Renal pelvis (tissue), 1 donor: ENCODE measurements at regions not wholly inside any gene's neighbourhood (a gene's known extent, or its start where the extent isn't known, plus 50 kb on each side); places are given as distances from the start of the nearest gene placed in this dataset.
"Not testable (repeated sequence)": the region's sequence is repeated elsewhere in the genome, so short reads cannot be mapped to it uniquely, and the experiment has no call there.

ENCODE experiments used
- DNase-seq: peaks from one replicate; pipeline ENCODE4 v3.0.0-alpha.2; 2013

GRCh38 chr6:81624453-81624852, 128.0 kb downstream of the TENT5A start:
- DNase-seq = no peak

GRCh38 chr6:81623106-81623759, 129.2 kb downstream of the TENT5A start:
- no peak for DNase-seq

GRCh38 chr6:81621816-81622395, 130.6 kb downstream of the TENT5A start:
- no peak for DNase-seq

- no peak for DNase-seq
Observed at GRCh38 chr6:81614292-81614691, 138.2 kb downstream of the TENT5A start.

GRCh38 chr6:81613606-81614005, 138.9 kb downstream of the TENT5A start:
- DNase-seq = no peak

- DNase-seq = no peak
Observed at GRCh38 chr6:81612136-81612535, 140.3 kb downstream of the TENT5A start.

- no peak for DNase-seq
Observed at GRCh38 chr6:81609736-81610135, 142.7 kb downstream of the TENT5A start.

- no peak for DNase-seq
Observed at GRCh38 chr6:81608776-81609175, 143.7 kb downstream of the TENT5A start.

- DNase-seq = no peak
Observed at GRCh38 chr6:81606965-81607381, 145.5 kb downstream of the TENT5A start.

- DNase-seq = no peak
Observed at GRCh38 chr6:81605526-81605925, 147.0 kb downstream of the TENT5A start.

- DNase-seq = no peak
Observed at GRCh38 chr6:81601918-81602317, 150.6 kb downstream of the TENT5A start.

GRCh38 chr6:81600488-81600887, 152.0 kb downstream of the TENT5A start:
- DNase-seq = not testable (repeated sequence)

GRCh38 chr6:81594501-81594900, 158.0 kb downstream of the TENT5A start:
- no peak for DNase-seq

GRCh38 chr6:81590314-81590691, 162.2 kb downstream of the TENT5A start:
- DNase-seq = no peak

- DNase-seq = no peak
Observed at GRCh38 chr6:81589465-81590313, 162.8 kb downstream of the TENT5A start.

- not testable (repeated sequence) for DNase-seq
Observed at GRCh38 chr6:81585686-81586085, 166.8 kb downstream of the TENT5A start.

- not testable (repeated sequence) for DNase-seq
Observed at GRCh38 chr6:81584156-81584555, 168.3 kb downstream of the TENT5A start.

GRCh38 chr6:81575442-81575841, 177.0 kb downstream of the TENT5A start:
- no peak for DNase-seq

GRCh38 chr6:81572020-81572419, 180.5 kb downstream of the TENT5A start:
- DNase-seq = peak; percentile 36

- no peak for DNase-seq
Observed at GRCh38 chr6:81570681-81571080, 181.8 kb downstream of the TENT5A start.

- DNase-seq = no peak
Observed at GRCh38 chr6:81568973-81569372, 183.5 kb downstream of the TENT5A start.

GRCh38 chr6:81565071-81565470, 187.4 kb downstream of the TENT5A start:
- no peak for DNase-seq

- no peak for DNase-seq
Observed at GRCh38 chr6:81564470-81565068, 187.9 kb downstream of the TENT5A start.
